ENCODE measurements at regions not wholly inside any gene's neighbourhood (a gene's known extent, or its start where the extent isn't known, plus 50 kb on each side); places are given as distances from the start of the nearest gene placed in this dataset.

- TF ChIP-seq, protein P1, sequence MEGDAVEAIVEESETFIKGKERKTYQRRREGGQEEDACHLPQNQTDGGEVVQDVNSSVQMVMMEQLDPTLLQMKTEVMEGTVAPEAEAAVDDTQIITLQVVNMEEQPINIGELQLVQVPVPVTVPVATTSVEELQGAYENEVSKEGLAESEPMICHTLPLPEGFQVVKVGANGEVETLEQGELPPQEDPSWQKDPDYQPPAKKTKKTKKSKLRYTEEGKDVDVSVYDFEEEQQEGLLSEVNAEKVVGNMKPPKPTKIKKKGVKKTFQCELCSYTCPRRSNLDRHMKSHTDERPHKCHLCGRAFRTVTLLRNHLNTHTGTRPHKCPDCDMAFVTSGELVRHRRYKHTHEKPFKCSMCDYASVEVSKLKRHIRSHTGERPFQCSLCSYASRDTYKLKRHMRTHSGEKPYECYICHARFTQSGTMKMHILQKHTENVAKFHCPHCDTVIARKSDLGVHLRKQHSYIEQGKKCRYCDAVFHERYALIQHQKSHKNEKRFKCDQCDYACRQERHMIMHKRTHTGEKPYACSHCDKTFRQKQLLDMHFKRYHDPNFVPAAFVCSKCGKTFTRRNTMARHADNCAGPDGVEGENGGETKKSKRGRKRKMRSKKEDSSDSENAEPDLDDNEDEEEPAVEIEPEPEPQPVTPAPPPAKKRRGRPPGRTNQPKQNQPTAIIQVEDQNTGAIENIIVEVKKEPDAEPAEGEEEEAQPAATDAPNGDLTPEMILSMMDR (IDR thresholded peaks at IDR 0.05) = no peak
These were observed 146.7 kb downstream of the NR2F2 start for GRCh38 chr15:96477227-96477626.

DNA sequence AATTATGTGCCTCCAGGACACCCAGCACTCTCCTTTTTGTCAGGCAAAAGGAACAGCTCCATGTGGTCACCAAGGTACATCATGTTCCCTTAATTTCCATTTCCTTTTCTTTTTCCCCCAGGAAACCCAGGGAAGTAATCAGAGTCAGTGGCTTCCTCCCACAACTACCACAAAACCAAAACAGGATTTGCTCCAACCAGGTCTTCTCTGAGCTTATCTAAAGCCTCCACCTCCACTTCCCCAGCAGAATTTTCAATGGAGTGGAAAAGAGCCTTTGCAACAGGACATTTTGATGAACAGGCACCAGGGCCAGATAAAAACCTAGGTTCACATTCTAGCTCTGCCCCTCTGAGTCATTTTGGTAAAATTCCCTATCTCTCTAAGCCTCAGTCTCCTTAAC is 154.3 kb downstream of the NR2F2 start:
- TF ChIP-seq, protein P1 (IDR thresholded peaks at IDR 0.05) = no peak

DNA sequence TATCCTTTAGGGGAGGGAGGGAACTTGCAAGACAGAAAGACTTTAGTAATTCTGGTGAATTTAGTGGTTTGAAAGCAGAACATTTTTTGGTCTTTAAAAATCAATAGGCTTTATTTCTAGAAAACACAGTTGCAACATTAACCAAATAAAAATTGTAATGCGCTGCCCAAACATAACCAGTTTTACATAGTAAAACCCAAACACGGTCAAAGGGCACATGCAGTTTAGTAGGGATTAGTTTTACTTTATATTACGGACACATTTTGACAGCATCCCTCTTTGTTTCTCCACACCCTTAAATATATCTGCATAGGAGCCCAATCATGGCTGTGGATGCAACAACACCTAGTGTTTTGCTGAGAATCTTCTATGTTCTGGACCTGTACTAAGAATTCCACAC is 156.7 kb downstream of the NR2F2 start:
- TF ChIP-seq, protein P1 (IDR thresholded peaks at IDR 0.05) = no peak

DNA sequence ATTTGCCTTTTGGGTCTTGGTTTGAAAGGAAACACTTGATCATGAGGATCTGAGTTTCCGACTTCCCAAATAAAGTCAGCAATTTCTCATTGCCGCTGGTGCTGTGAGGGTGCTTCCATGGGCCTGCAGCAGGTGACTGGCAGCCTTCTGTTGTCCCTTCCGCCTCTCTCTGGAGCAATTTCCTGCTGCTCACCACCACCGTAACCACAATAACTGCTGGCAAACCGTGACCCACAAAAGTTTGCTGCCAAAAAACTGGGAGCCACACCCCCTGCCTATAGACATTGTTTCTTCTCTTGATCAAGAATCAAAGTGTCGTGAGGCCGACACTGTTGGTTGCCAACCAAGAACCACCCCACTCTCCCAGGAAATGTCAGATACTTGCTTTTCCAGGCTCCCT is 164.0 kb downstream of the NR2F2 start:
- TF ChIP-seq, protein P1 (IDR thresholded peaks at IDR 0.05) = no peak

DNA sequence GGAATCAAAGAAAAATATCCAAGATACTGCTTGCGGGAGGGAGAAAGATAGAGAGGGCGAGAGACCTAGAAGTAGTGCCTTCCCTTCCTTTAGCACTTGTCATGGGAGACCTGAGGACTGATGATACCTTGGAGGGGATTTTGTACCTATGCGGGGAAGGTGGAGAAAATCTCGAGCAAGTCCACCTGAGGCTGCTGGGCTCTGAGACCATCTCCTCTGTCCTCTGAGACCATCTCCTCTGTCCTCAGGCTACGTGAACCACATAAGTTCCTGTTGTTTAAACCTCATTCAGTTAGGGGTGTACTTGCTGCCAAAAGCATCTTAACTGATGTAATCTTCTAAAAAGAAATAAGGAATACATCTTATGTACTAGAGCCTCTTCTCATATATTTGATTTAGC is 164.9 kb downstream of the NR2F2 start:
- TF ChIP-seq, protein P1 (IDR thresholded peaks at IDR 0.05) = no peak

DNA sequence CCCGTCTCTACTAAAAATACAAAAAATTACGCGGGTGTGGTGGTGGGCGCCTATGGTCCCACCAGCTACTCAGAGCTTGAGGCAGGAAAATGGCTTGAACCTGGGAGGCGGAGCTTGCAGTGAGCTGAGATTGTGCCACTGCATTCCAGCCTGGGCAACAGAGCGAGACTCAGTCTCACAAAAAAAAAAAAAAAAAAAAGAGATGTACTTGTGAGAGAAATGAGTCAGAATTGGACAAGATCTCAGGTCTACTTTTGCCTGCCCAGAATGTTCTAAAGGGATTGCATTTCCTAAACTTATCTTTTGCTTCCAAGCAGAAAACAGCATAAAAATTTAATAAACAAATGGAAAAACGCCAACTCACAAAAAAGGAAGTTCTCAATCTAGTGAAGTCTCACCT is 167.5 kb downstream of the NR2F2 start:
- TF ChIP-seq, protein P1 (IDR thresholded peaks at IDR 0.05) = no peak

DNA sequence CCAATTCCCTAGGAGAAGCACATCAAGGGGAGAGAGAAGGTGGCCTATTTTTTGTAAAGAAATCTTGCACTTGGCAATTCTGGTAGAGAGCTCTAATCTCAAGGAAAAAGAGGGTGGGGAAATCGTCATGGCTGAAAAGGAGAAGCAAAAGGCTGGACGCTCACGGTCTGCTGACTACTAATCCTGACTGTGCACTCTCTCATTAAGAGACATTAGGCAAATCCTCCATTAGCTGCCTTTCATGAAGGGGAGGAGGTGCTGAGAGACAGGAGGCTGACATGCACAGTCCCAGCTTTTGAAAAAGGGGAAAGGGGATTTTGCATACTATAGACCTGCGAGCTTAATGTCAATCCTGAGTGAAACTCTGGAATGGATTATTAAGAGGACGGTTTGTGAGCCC is 170.0 kb downstream of the NR2F2 start:
- TF ChIP-seq, protein P1 (IDR thresholded peaks at IDR 0.05) = no peak

GRCh38 chr15:96501362-96501761 is 170.9 kb downstream of the NR2F2 start:
- TF ChIP-seq, protein P1 (IDR thresholded peaks at IDR 0.05) = no peak

All from LNCAP (cell line).